H1 (cell line): ENCODE measurements at regions not wholly inside any gene's neighbourhood (a gene's known extent, or its start where the extent isn't known, plus 50 kb on each side); places are given as distances from the start of the nearest gene placed in this dataset.
A peak's percentile ranks its signal among the peaks of the same experiment; 100 is the strongest.

ENCODE experiments used
- CTCF ChIA-PET: fragments of 300-600 bp; sonication (Branson Sonifier 250); formaldehyde crosslinking; loops from one replicate; lab custom pipeline; 2021; ENCODE audit not compliant: partially characterized antibody; lab: Charles Lee
- POLR2A ChIA-PET: fragments of 300-600 bp; sonication (Branson Sonifier 250); formaldehyde crosslinking; loops from one replicate; lab custom pipeline; 2021; ENCODE audit warnings: inconsistent platforms; ENCODE audit not compliant: partially characterized antibody; lab: Charles Lee
- DNase-seq, 2 experiments: peaks; one replicate each; pipeline versions ENCODE4 v3.0.0 to v3.0.0-alpha.2; 2010 to 2022; ENCODE audit warnings: low spot score in 2 of 2, low read depth in 1 of 2, mixed read lengths in 1 of 2
- FAIRE-seq: peaks from 2 replicates; lab custom pipeline; 2011; peaks lifted over from hg19 to GRCh38; lab: Jason Lieb, UNC
- H2AFZ ChIP-seq: 2 replicates; pipeline ENCODE4 v1.8.1; 2012; ENCODE audit warnings: low read length, inconsistent platforms
- H2AK5ac ChIP-seq: 2 replicates; pipeline ENCODE4 v1.6.1; 2013; ENCODE audit warnings: low read depth, low read length
- H2BK120ac ChIP-seq: replicated peaks from 2 replicates; pipeline ENCODE3; 2013; ENCODE audit warnings: low read depth, low read length, inconsistent platforms
- H2BK12ac ChIP-seq: 2 replicates; pipeline ENCODE4 v1.6.1; 2013; ENCODE audit warnings: low read depth, low read length
- H2BK15ac ChIP-seq: 2 replicates; pipeline ENCODE4 v1.6.1; 2013; ENCODE audit warnings: low read length
- H2BK20ac ChIP-seq: 2 replicates; pipeline ENCODE4 v1.6.1; 2013; ENCODE audit warnings: low read length
- H2BK5ac ChIP-seq: 2 replicates; pipeline ENCODE4 v1.6.1; 2013; ENCODE audit warnings: low read depth, low read length
- H3K14ac ChIP-seq: 2 replicates; pipeline ENCODE4 v1.6.1; 2013; ENCODE audit warnings: inconsistent platforms; ENCODE audit not compliant: insufficient read length
- H3K18ac ChIP-seq: 2 replicates; pipeline ENCODE4 v1.6.1; 2013; ENCODE audit warnings: low read length; ENCODE audit errors: extremely low read depth
- H3K23ac ChIP-seq: 2 replicates; pipeline ENCODE4 v1.6.1; 2013; ENCODE audit warnings: inconsistent platforms; ENCODE audit not compliant: insufficient read length
- H3K23me2 ChIP-seq: 2 replicates; pipeline ENCODE4 v1.6.1; 2013; ENCODE audit warnings: low read depth, low read length
- H3K27ac ChIP-seq: 2 replicates; pipeline ENCODE4 v1.6.1; 2011; ENCODE audit warnings: low read depth, low read length, inconsistent platforms
- H3K27me3 ChIP-seq, 4 experiments: replicated peaks in 1 of 4; 1 replicate in 1 of 4; 2 replicates in 3 of 4; pipeline versions ENCODE4 v1.6.1 to v1.8.1; 2011 to 2013; ENCODE audit warnings: low read length in 3 of 4, mild to moderate bottlenecking in 3 of 4, inconsistent platforms in 2 of 4, mixed read lengths in 2 of 4, moderate library complexity in 1 of 4; ENCODE audit not compliant: control insufficient read depth in 3 of 4, insufficient read depth in 3 of 4; ENCODE audit errors: extremely low read depth in 1 of 4
- H3K36me3 ChIP-seq, 4 experiments: 2 replicates each; pipeline versions ENCODE4 v1.6.1 to v1.8.1; 2011 to 2013; ENCODE audit warnings: mild to moderate bottlenecking in 4 of 4, low read length in 3 of 4, moderate library complexity in 2 of 4, control low read depth in 1 of 4, inconsistent platforms in 1 of 4; ENCODE audit not compliant: insufficient read depth in 4 of 4, control insufficient read depth in 2 of 4
- H3K4ac ChIP-seq: replicated peaks from 2 replicates; pipeline ENCODE3; 2013; ENCODE audit warnings: low read length, low read depth, mixed read lengths, inconsistent platforms; ENCODE audit not compliant: insufficient read length
- H3K4me1 ChIP-seq, 4 experiments: replicated peaks in 1 of 4; 1 replicate in 1 of 4; 2 replicates in 3 of 4; pipeline versions ENCODE4 v1.6.1 to v1.8.1; 2011 to 2013; ENCODE audit warnings: low read length in 3 of 4, inconsistent platforms in 2 of 4, mixed read lengths in 1 of 4; ENCODE audit not compliant: insufficient read depth in 4 of 4, control insufficient read depth in 3 of 4
- H3K4me2 ChIP-seq, 2 experiments: 2 replicates each; pipeline versions ENCODE4 v1.6.1 to v1.8.1; 2011 to 2013; ENCODE audit warnings: low read depth in 2 of 2, low read length in 2 of 2, control low read depth in 1 of 2, inconsistent platforms in 1 of 2, mild to moderate bottlenecking in 1 of 2; ENCODE audit not compliant: insufficient read depth in 1 of 2
- H3K4me3 ChIP-seq, 4 experiments: fragments of 200-600, 300-600 bp in 1 of 4; sonication (generic), shearing (Covaris generic), sonication (Bioruptor Twin) in 1 of 4; 2 replicates each; pipeline versions ENCODE4 v1.5.1 to v1.8.1; 2011 to 2016; ENCODE audit warnings: low read length in 4 of 4, low read depth in 3 of 4, control low read depth in 2 of 4, inconsistent platforms in 2 of 4, mild to moderate bottlenecking in 2 of 4, mixed read lengths in 1 of 4, moderate library complexity in 1 of 4; ENCODE audit not compliant: insufficient read depth in 2 of 4; ENCODE audit errors: extremely low read depth in 1 of 4
- H3K56ac ChIP-seq: replicated peaks from 2 replicates; pipeline ENCODE3; 2013; ENCODE audit warnings: low read depth, mild to moderate bottlenecking, mixed read lengths, low read length, inconsistent platforms; ENCODE audit not compliant: insufficient read length
- H3K79me1 ChIP-seq: 2 replicates; pipeline ENCODE4 v1.6.1; 2013; ENCODE audit warnings: low read depth, low read length, control low read depth
- H3K79me2 ChIP-seq, 2 experiments: 2 replicates each; pipeline versions ENCODE4 v1.6.1 to v1.8.1; 2012 to 2013; ENCODE audit warnings: low read length in 2 of 2, mild to moderate bottlenecking in 2 of 2, inconsistent platforms in 1 of 2; ENCODE audit not compliant: insufficient read depth in 2 of 2, control insufficient read depth in 1 of 2
- H3K9ac ChIP-seq, 4 experiments: replicated peaks in 1 of 4; 1 replicate in 1 of 4; 2 replicates in 3 of 4; pipeline versions ENCODE4 v1.6.1 to v1.8.1; 2011 to 2013; ENCODE audit warnings: low read depth in 3 of 4, low read length in 3 of 4, control low read depth in 2 of 4, mild to moderate bottlenecking in 2 of 4, moderate library complexity in 2 of 4, inconsistent platforms in 1 of 4; ENCODE audit errors: extremely low read depth in 1 of 4
- H3K9me3 ChIP-seq, 2 experiments: 2 replicates each; pipeline versions ENCODE4 v1.6.1 to v1.8.1; 2012 to 2013; ENCODE audit warnings: mild to moderate bottlenecking in 2 of 2, moderate library complexity in 2 of 2, control low read depth in 1 of 2, inconsistent platforms in 1 of 2, low read depth in 1 of 2, low read length in 1 of 2, mixed read lengths in 1 of 2; ENCODE audit not compliant: insufficient read depth in 2 of 2
- H4K20me1 ChIP-seq, 2 experiments: replicated peaks in 1 of 2; 2 replicates each; pipeline versions ENCODE3 to v1.8.1; 2011 to 2013; ENCODE audit warnings: inconsistent platforms in 2 of 2, low read length in 2 of 2, mild to moderate bottlenecking in 1 of 2; ENCODE audit not compliant: insufficient read depth in 2 of 2, control insufficient read depth in 1 of 2
- H4K5ac ChIP-seq: 2 replicates; pipeline ENCODE4 v1.6.1; 2013; ENCODE audit warnings: low read length, low read depth, mixed read lengths, inconsistent platforms; ENCODE audit not compliant: insufficient read length
- H4K8ac ChIP-seq: 2 replicates; pipeline ENCODE4 v1.8.0; 2013; ENCODE audit warnings: mild to moderate bottlenecking, moderate library complexity, low read length, inconsistent platforms; ENCODE audit not compliant: insufficient read depth; ENCODE audit errors: extremely low read depth
- H4K91ac ChIP-seq: replicated peaks from 2 replicates; pipeline ENCODE3; 2013; ENCODE audit warnings: low read length, mixed read lengths, inconsistent platforms; ENCODE audit not compliant: insufficient read length
- MAFK ChIP-seq: IDR thresholded peaks from 2 replicates; pipeline ENCODE4 v1.6.1; 2012; ENCODE audit warnings: low read depth, mild to moderate bottlenecking, improper control_type of control experiment, low read length
- WGBS, 2 experiments: shearing (Covaris generic) in 1 of 2; methylation state at CpG; one replicate each; pipeline versions ENCODE4 v1.1.6 to v1.1.7; 2013 to 2015; ENCODE audit warnings: low lambda C conversion rate in 2 of 2, mixed read lengths in 2 of 2, inconsistent platforms in 1 of 2, low coverage in 1 of 2, missing lambda C conversion rate in 1 of 2; ENCODE audit not compliant: insufficient replicate concordance in 2 of 2, insufficient coverage in 1 of 2, insufficient read length in 1 of 2; ENCODE audit errors: extremely low coverage in 1 of 2, missing lambda C conversion rate in 1 of 2; 5-methylcytosine and 5-hydroxymethylcytosine counted together

DNA sequence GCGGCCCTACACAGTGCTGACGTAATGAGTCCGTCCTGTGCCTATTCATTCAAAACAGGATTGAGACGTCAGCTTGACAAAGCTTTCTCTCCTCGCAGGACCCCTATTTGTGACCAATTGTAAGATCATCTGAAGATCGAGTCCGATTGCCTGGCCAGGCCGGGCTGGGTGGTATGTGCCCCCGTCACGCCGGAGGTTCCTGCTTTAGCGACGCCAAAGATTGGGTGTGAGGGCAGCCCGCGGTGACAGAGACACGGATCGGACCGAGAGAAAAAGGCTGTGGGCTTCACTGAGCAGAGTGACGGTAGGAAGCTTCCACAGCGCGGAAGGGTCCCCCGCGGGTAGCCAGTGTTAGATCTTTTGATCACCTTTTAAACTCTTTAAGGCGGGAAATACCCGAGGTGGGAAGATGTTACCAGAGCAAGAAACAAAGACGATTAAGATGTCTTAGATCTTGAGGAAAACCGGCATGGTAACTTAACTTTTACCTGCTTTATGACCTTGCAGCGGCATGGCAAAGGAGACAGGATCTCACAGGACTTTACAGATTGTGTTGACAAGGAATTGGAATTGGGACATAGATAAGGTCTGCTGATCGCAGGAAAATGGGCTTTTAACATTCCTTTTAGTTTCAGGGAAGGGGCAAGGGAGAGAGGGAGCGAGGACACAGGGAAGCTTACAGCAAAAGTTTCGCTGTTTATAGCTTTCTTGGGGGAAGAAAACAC lies 220.0 kb downstream of the METTL4 start:
- ChIA-PET POLR2A (no interaction called here), CTCF (interaction anchor here (0.7 to 1.0 kb wide), 2 partner anchors 190 to 199 kb away, joined by 3 read pairs; no protein-coding TSS in a partner anchor)
- no peak overlapping the region for H3K14ac ChIP-seq
- H3K27ac ChIP-seq: no peak overlapping the region
- DNase-seq (no peak), FAIRE-seq (no peak)
- H2BK12ac ChIP-seq: no peak overlapping the region
- H2AFZ ChIP-seq: peak overlapping the region; percentile 89
- no peaks in the 10 kb centered on the region for H3K36me3 ChIP-seq
- no peaks in the 10 kb centered on the region for H3K27me3 ChIP-seq
- H3K4me1 ChIP-seq: no peaks in the 10 kb centered on the region
- H4K8ac ChIP-seq: no peak overlapping the region
- no peaks in the 10 kb centered on the region; the same call in 1 of the 2 replicates for H3K23me2 ChIP-seq
- H3K79me2 ChIP-seq: no peaks in the 10 kb centered on the region
- H4K5ac ChIP-seq: no peak overlapping the region
- no peak overlapping the region for H2BK120ac ChIP-seq
- no peak overlapping the region for H4K91ac ChIP-seq
- 87% methylated on average over 31 of the region's 31 CpGs; no CpG with 5 or more reads in 1 of the 2 experiments for WGBS, 2 experiments
- H3K4ac ChIP-seq: no peak overlapping the region
- H4K20me1 ChIP-seq: no peaks in the 10 kb centered on the region
- H2AK5ac ChIP-seq: no peak overlapping the region
- no peak overlapping the region for H3K56ac ChIP-seq
- H3K9me3 ChIP-seq: no peaks in the 10 kb centered on the region
- no peak overlapping the region for H3K23ac ChIP-seq
- H3K18ac ChIP-seq: no peak overlapping the region
- H3K9ac ChIP-seq: no peak overlapping the region
- no peak overlapping the region for H3K4me3 ChIP-seq
- no peaks in the 10 kb centered on the region for H3K79me1 ChIP-seq
- no peak overlapping the region for H2BK20ac ChIP-seq
- H2BK5ac ChIP-seq: no peak overlapping the region
- H2BK15ac ChIP-seq: no peak overlapping the region
- H3K4me2 ChIP-seq: no peak overlapping the region
- no peak for TF ChIP-seq MAFK
